ENCODE measurements at regions not wholly inside any gene's neighbourhood (a gene's known extent, or its start where the extent isn't known, plus 50 kb on each side); places are given as distances from the start of the nearest gene placed in this dataset.

- ATAC-seq (no peak), DNase-seq (no peak)
- H3K4me3 ChIP-seq: no peak overlapping the region
- intact Hi-C loops (cut with DNase I): no loop called here
- H3K27ac ChIP-seq: no peak overlapping the region
- peaks cover 0 to 9% (median 0%) of the 10 kb centered on the region in 12 donors for H3K4me1 ChIP-seq
- TF ChIP-seq POLR2A (IDR thresholded peaks at IDR 0.05): no peak
- no peak for TF ChIP-seq CTCF (IDR thresholded peaks at IDR 0.05)
- H3K36me3 ChIP-seq: peaks cover 0 to 7% (median 0%) of the 10 kb centered on the region in 9 donors
- H3K9me3 ChIP-seq: peaks cover 0 to 18% (median 0%) of the 10 kb centered on the region in 12 donors
- WGBS, 4 donors: 77 to 89% (median 85%) methylated on average over 5 of the region's 5 CpGs
- H3K27me3 ChIP-seq: no peaks in the 10 kb centered on the region
These were observed 104.2 kb upstream of the PUDP start for GRCh38 chrX:7252013-7252610.

GRCh38 chrX:7247346-7247745 is 99.4 kb upstream of the PUDP start:
- intact Hi-C loops (cut with DNase I): no loop called here
- no peak for DNase-seq
- Histone ChIP-seq H3K4me3 (no peak overlapping the region), H3K27ac (no peak overlapping the region), H3K9me3 (peaks cover 0 to 10% (median 0%) of the 10 kb centered on the region in 12 donors), H3K27me3 (no peaks in the 10 kb centered on the region), H3K36me3 (no peaks in the 10 kb centered on the region), H3K4me1 (peaks cover 0 to 9% (median 0%) of the 10 kb centered on the region in 12 donors)
- no peak for ATAC-seq
- TF ChIP-seq POLR2A (IDR thresholded peaks at IDR 0.05): no peak
- no peak for TF ChIP-seq CTCF (IDR thresholded peaks at IDR 0.05)
- 76 to 81% (median 79%) methylated on average over 2 of the region's 2 CpGs for WGBS, 4 donors

- WGBS, 4 donors: 89 to 92% (median 91%) methylated on average over 3 of the region's 3 CpGs
- H3K4me3 ChIP-seq: no peak overlapping the region
- no peaks in the 10 kb centered on the region for H3K4me1 ChIP-seq
- no peaks in the 10 kb centered on the region for H3K27me3 ChIP-seq
- no peak for DNase-seq
- TF ChIP-seq CTCF (IDR thresholded peaks at IDR 0.05) (no peak), POLR2A (IDR thresholded peaks at IDR 0.05) (no peak)
- no peaks in the 10 kb centered on the region for H3K36me3 ChIP-seq
- ATAC-seq: no peak
- H3K27ac ChIP-seq: no peak overlapping the region
- H3K9me3 ChIP-seq: peaks cover 0 to 9% (median 0%) of the 10 kb centered on the region in 12 donors
- intact Hi-C loops (cut with DNase I): no loop called here
These were observed 96.5 kb upstream of the PUDP start for GRCh38 chrX:7244405-7244804.

- DNase-seq: no peak
- intact Hi-C loops (cut with DNase I): no loop called here
- H3K4me1 ChIP-seq: no peaks in the 10 kb centered on the region
- no peaks in the 10 kb centered on the region for H3K9me3 ChIP-seq
- H3K4me3 ChIP-seq: no peak overlapping the region
- H3K27ac ChIP-seq: no peak overlapping the region
- WGBS, 4 donors: 89 to 100% (median 100%) methylated on average over 1 of the region's 1 CpG
- TF ChIP-seq CTCF (IDR thresholded peaks at IDR 0.05) (no peak), POLR2A (IDR thresholded peaks at IDR 0.05) (no peak)
- no peaks in the 10 kb centered on the region for H3K36me3 ChIP-seq
- ATAC-seq: no peak
- H3K27me3 ChIP-seq: no peaks in the 10 kb centered on the region
These were observed 94.7 kb upstream of the PUDP start for GRCh38 chrX:7242613-7243012.
